Parathyroid adenoma (tissue), 2 donors: ENCODE measurements at regions not wholly inside any gene's neighbourhood (a gene's known extent, or its start where the extent isn't known, plus 50 kb on each side); places are given as distances from the start of the nearest gene placed in this dataset.

ENCODE experiments used
- H2AFZ ChIP-seq: fragments of 300-600 bp; sonication (generic); one replicate; pipeline ENCODE4 v1.7.0; 2017; ENCODE audit warnings: antibody characterized with exemption, mild to moderate bottlenecking
- H3K27ac ChIP-seq: fragments of 300-600 bp; sonication (generic); one replicate; pipeline ENCODE4 v1.7.0; 2017
- H3K27me3 ChIP-seq: fragments of 300-600 bp; sonication (generic); one replicate; pipeline ENCODE4 v1.7.0; 2017; ENCODE audit warnings: low read length; ENCODE audit not compliant: control insufficient read depth, insufficient read depth
- H3K36me3 ChIP-seq: fragments of 300-600 bp; sonication (generic); one replicate; pipeline ENCODE4 v1.7.0; 2017; ENCODE audit warnings: low read length; ENCODE audit not compliant: control insufficient read depth, insufficient read depth
- H3K4me1 ChIP-seq: fragments of 300-600 bp; sonication (generic); one replicate; pipeline ENCODE4 v1.7.0; 2017; ENCODE audit warnings: control low read depth
- H3K4me2 ChIP-seq: fragments of 300-600 bp; sonication (generic); one replicate; pipeline ENCODE4 v1.7.0; 2017; ENCODE audit warnings: low read length
- H3K4me3 ChIP-seq: fragments of 300-600 bp; sonication (generic); one replicate; pipeline ENCODE4 v1.7.0; 2017; ENCODE audit warnings: low read depth, low read length
- H3K79me2 ChIP-seq: fragments of 300-600 bp; sonication (generic); one replicate; pipeline ENCODE4 v1.7.0; 2017; ENCODE audit warnings: control low read depth
- H3K9ac ChIP-seq: fragments of 300-600 bp; sonication (generic); one replicate; pipeline ENCODE4 v1.7.0; 2017; ENCODE audit warnings: mild to moderate bottlenecking
- H3K9me3 ChIP-seq: fragments of 300-600 bp; sonication (generic); one replicate; pipeline ENCODE4 v1.7.0; 2017; ENCODE audit warnings: low read length; ENCODE audit not compliant: control insufficient read depth
- CTCF ChIP-seq: fragments of 300-600 bp; sonication (generic); IDR thresholded peaks from one replicate; pipeline ENCODE4 v1.7.0; 2017; ENCODE audit warnings: antibody characterized with exemption, mild to moderate bottlenecking
- donor health status: primary hyperparathyroidism.

GRCh38 chr16:65733721-65734120 is 611.9 kb upstream of the CDH11 start:
- Histone ChIP-seq H3K27ac (no peak overlapping the region), H2AFZ (no peak overlapping the region), H3K36me3 (no peaks in the 10 kb centered on the region), H3K4me2 (no peak overlapping the region), H3K4me1 (no peaks in the 10 kb centered on the region), H3K4me3 (no peak overlapping the region), H3K79me2 (no peaks in the 10 kb centered on the region), H3K27me3 (no peaks in the 10 kb centered on the region), H3K9me3 (no peaks in the 10 kb centered on the region), H3K9ac (no peak overlapping the region)
- TF ChIP-seq CTCF, result no peak

GRCh38 chr16:65731833-65732232 is 610.0 kb upstream of the CDH11 start:
- no peak for TF ChIP-seq CTCF
- H3K36me3 ChIP-seq, result no peaks in the 10 kb centered on the region
- H3K27me3 ChIP-seq, result no peaks in the 10 kb centered on the region
- H3K27ac ChIP-seq, result no peak overlapping the region
- H3K9me3 ChIP-seq, result no peaks in the 10 kb centered on the region
- no peaks in the 10 kb centered on the region for H3K4me1 ChIP-seq
- no peak overlapping the region for H3K4me3 ChIP-seq
- no peak overlapping the region for H3K9ac ChIP-seq
- no peak overlapping the region for H3K4me2 ChIP-seq
- no peak overlapping the region for H2AFZ ChIP-seq
- H3K79me2 ChIP-seq, result no peaks in the 10 kb centered on the region

- H3K79me2 ChIP-seq, result no peaks in the 10 kb centered on the region
- no peaks in the 10 kb centered on the region for H3K4me1 ChIP-seq
- no peak overlapping the region for H3K4me2 ChIP-seq
- no peak overlapping the region for H2AFZ ChIP-seq
- H3K9ac ChIP-seq, result no peak overlapping the region
- H3K27me3 ChIP-seq, result no peaks in the 10 kb centered on the region
- no peaks in the 10 kb centered on the region for H3K36me3 ChIP-seq
- no peak for TF ChIP-seq CTCF
- no peaks in the 10 kb centered on the region for H3K9me3 ChIP-seq
- no peak overlapping the region for H3K27ac ChIP-seq
- no peak overlapping the region for H3K4me3 ChIP-seq
Measured at GRCh38 chr16:65728652-65729051, 606.8 kb upstream of the CDH11 start.

- Histone ChIP-seq H3K79me2 (no peaks in the 10 kb centered on the region), H3K4me2 (no peak overlapping the region), H3K27ac (no peak overlapping the region), H3K4me3 (no peak overlapping the region), H3K4me1 (no peaks in the 10 kb centered on the region), H3K36me3 (no peaks in the 10 kb centered on the region), H3K9me3 (no peaks in the 10 kb centered on the region), H3K9ac (no peak overlapping the region), H2AFZ (no peak overlapping the region), H3K27me3 (no peaks in the 10 kb centered on the region)
- no peak for TF ChIP-seq CTCF
Measured at GRCh38 chr16:65728167-65728566, 606.3 kb upstream of the CDH11 start.

- no peak for TF ChIP-seq CTCF
- Histone ChIP-seq H3K9ac (no peak overlapping the region), H3K4me3 (no peak overlapping the region)
Measured at GRCh38 chr16:65727534-65728137, 605.8 kb upstream of the CDH11 start.

More at GRCh38 chr16:65727534-65728137, 605.8 kb upstream of the CDH11 start:
- Histone ChIP-seq H3K27ac (no peak overlapping the region), H3K27me3 (no peaks in the 10 kb centered on the region), H3K4me2 (no peak overlapping the region), H3K9me3 (no peaks in the 10 kb centered on the region), H3K79me2 (no peaks in the 10 kb centered on the region), H3K36me3 (no peaks in the 10 kb centered on the region), H2AFZ (no peak overlapping the region), H3K4me1 (no peaks in the 10 kb centered on the region)
